NCI-H82 treated with DMSO at 0.1 percent for 48 hours (cell line): ENCODE measurements at regions not wholly inside any gene's neighbourhood (a gene's known extent, or its start where the extent isn't known, plus 50 kb on each side); places are given as distances from the start of the nearest gene placed in this dataset.
A peak's percentile ranks its signal among the peaks of the same experiment; 100 is the strongest.
"Not testable (repeated sequence)": the region's sequence is repeated elsewhere in the genome, so short reads cannot be mapped to it uniquely, and the experiment has no call there.

Experiments
- DNase-seq: peaks from one replicate; lab custom pipeline; 2025; ENCODE audit not compliant: unreplicated experiment; lab: John Stamatoyannopoulos, UW

DNA sequence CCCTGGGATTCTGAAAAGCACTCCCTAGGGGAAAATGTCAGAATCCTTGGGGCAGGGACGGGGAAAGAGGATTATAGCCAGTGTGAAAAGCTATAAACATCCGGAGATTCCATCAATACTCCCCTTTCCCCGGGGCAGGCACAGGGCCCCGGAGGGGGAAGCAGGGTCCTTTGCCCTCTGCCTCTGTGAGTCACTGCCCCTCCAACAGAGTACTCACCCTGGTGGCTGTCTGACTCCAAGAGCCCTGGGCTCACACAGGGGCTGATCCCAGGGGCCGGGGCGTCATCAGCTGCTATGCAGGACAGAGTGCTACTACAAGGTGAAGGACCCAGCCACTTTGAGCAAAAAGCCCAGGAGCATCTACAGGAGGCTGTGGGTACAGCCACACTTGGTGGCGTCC lies 133.0 kb upstream of the PRR20G start:
- DNase-seq = peak; percentile 24

- no peak for DNase-seq
Observed at GRCh38 chr3:127419641-127420553, 132.1 kb upstream of the PRR20G start.

GRCh38 chr3:127419182-127419581 lies 131.3 kb upstream of the PRR20G start:
- DNase-seq = no peak

- DNase-seq = no peak
Observed at GRCh38 chr3:127418560-127419147, 130.8 kb upstream of the PRR20G start.

GRCh38 chr3:127417709-127418559 lies 130.1 kb upstream of the PRR20G start:
- no peak for DNase-seq

DNA sequence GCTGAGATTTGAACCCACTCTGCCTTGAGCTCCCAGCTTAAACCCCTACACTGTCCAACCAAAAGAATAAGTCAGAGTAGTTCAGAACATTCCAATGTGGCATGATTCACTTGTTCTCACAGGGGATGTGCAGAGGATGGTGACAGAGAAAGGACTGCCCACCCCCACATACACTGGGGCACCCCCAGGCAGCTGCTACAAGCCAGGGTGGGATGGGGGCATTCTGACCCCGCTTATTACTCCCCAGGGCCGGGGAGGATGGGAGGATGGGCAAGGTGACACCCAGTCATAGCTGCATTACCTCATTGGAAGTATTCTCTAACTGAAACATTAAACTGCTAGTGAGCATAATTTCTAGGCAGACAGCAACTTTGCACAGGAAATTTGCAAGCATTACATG lies 126.0 kb upstream of the PRR20G start:
- DNase-seq = no peak

DNA sequence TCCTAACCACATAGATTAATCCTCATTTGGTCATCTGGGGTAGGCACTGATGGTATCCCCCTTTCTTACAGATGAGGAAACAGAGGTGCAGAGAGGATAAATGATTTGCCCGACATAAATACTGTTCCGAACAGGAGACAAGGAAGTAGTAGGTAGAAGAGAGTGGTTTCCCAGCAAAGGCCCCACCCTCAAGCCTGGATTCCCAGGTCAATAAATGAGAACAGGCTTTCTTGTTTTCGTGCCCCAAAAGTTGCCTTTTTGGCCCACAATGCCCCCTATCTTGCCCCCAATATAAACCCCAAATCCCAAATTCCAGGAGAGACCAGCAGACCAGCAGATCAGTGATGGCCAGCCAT lies 125.5 kb upstream of the PRR20G start:
- DNase-seq = no peak

- no peak for DNase-seq
Observed at GRCh38 chr3:127412578-127413317, 124.9 kb upstream of the PRR20G start.

DNA sequence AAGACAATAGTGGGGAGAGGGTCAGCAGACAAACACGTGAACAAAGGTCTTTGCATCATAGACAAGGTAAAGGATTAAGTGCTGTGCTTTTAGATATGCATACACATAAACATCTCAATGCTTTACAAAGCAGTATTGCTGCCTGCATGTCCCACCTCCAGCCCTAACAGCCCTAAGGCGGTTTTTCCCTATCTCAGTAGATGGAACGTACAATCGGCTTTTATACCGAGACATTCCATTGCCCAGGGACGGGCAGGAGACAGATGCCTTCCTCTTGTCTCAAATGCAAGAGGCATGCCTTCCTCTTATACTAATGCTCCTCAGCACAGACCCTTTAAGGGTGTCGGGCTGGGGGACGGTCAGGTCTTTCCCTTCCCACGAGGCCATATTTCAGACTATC lies 124.0 kb upstream of the PRR20G start:
- DNase-seq = not testable (repeated sequence)

DNA sequence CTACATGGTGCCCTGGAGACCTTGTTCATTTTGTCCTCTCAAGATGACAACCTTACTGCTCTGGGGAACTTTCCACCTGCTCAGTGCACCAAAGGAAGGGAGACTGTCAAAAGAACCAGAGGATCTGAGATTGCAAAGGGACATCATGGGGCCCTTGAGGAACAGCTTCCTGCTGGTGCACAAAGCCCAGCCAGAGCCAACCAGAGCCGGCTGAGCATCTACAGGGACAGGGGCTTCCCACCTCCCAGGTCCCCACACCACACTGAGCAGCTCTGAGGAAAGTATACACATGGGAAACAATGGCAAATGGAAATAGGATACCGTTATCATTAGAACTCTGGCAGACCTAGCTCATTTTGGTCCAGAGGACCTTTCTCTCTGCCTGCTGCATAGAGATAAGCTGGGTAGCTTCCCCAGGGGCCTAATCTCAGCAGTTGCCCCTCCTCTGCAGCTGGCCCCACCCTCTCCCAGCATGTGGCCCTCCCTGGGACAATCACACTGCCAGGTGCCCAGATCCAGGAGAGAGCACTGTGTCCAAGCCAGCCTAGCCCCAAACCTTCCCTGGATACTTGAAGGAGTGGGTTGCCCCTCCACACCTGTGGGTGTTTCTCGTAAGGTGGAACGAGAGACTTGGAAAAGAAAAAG lies 123.4 kb upstream of the PRR20G start:
- peak; percentile 55 for DNase-seq

GRCh38 chr3:127410678-127411077 lies 122.8 kb upstream of the PRR20G start:
- DNase-seq = no peak

- DNase-seq = no peak
Observed at GRCh38 chr3:127410137-127410488, 122.3 kb upstream of the PRR20G start.

GRCh38 chr3:127409421-127410136 lies 121.7 kb upstream of the PRR20G start:
- DNase-seq = no peak

DNA sequence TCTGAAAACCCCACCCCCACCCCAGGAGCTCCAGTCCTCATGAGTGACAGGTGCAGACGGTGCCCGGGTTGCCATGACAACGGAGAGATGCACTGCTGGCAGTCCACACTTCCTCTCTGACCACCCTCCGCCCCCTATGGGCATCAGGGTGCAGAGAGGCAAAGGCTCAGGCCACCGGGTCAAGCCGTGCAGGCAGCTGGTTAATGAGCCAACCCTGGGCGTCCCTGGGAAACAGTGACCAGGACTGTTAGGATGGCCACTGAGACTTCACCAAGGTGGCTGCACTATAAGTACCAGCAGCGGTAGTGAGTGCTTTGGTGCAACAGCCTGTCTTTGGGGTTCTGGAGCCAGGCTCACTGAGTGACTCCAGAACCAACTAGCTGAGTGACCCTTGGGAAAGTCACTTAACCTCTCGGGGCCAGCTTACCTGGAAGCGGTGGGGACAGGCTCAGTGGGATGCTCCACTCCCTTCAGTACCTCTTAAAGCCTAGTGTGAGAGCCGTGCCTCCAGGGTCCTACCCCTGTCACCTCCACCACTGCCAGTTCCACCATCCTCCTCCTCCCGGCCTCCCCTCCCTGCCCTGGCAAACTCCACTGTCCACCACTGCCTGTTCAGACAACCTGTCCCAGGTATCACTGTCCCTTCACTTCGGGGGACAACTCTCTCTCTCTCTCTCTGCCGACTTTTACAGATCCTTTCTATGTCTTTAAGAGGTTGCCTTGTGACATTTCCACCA lies 121.0 kb upstream of the PRR20G start:
- no peak for DNase-seq

GRCh38 chr3:127408022-127408683 lies 120.3 kb upstream of the PRR20G start:
- DNase-seq = no peak

GRCh38 chr3:127407026-127407939 lies 119.4 kb upstream of the PRR20G start:
- DNase-seq = no peak

DNA sequence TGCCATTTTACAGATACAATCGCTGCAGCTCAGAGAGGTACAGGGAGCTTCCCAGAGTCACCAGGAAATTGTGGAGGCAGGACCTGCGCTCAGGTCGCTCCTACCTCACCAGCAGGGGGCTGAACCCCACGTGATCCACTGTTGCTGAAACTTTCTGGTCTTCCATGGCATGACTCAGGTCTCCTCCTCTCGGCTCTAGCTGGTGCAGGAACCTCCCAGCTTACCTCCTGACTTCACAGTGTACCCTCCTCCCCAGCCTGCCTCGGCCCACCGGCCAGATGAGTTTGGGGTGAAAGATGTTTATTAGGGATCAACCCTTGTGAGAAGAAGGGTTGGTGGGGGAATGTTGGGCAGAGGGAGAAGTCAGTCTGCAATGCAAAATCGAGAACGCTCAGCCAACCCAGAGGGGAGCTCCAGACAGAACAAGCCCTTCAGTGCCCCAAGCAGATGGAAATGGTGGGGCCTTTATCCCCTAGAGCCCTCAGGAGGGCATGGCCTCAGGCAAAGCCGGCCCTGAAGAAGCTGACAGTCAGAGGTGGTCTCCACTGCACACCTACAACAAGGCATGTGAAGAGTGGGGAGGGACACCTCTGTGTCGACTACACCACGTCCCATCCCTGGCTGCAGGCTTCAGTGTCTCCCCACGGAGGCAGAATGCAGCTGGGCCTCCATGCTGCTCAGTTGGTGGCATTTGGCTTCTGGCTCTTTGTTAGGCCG lies 118.6 kb upstream of the PRR20G start:
- no peak for DNase-seq
